ENCODE measurements at regions not wholly inside any gene's neighbourhood (a gene's known extent, or its start where the extent isn't known, plus 50 kb on each side); places are given as distances from the start of the nearest gene placed in this dataset.

- ATAC-seq: no peak
- Histone ChIP-seq H3K4me2 (ENCODE audit: insufficient read depth, low read length) (no peak overlapping the region), H3K36me3 (ENCODE audit: control insufficient read depth, insufficient read depth, low read length) (no peaks in the 10 kb centered on the region), H3K79me2 (ENCODE audit: control insufficient read depth, insufficient read depth, low read length) (no peaks in the 10 kb centered on the region), H3K9ac (ENCODE audit: insufficient read depth in 1 of 2, low read depth in 2 of 2, low read length in 2 of 2) (no peak overlapping the region), H3K27ac (ENCODE audit: extremely low read depth, low read depth, low read length) (no peak overlapping the region), H4K20me1 (replicated peaks; ENCODE audit: control insufficient read depth, insufficient read depth, low read length) (no peaks in the 10 kb centered on the region), H3K9me1 (ENCODE audit: control insufficient read depth, insufficient read depth, low read length) (no peaks in the 10 kb centered on the region), H2AFZ (ENCODE audit: low read depth, low read length) (no peak overlapping the region), H3K4me1 (replicated peaks in 1 of 2; ENCODE audit: control insufficient read depth in 2 of 2, insufficient read depth in 2 of 2, low read length in 2 of 2) (no peaks in the 10 kb centered on the region), H3K27me3 (ENCODE audit: control insufficient read depth in 2 of 2, insufficient read depth in 2 of 2, low read length in 2 of 2) (no peaks in the 10 kb centered on the region), H3K9me3 (replicated peaks; ENCODE audit: control insufficient read depth, insufficient read depth, low read depth, low read length) (no peaks in the 10 kb centered on the region), H3K4me3 (no peak overlapping the region)
- intact Hi-C loops (cut with micrococcal nuclease): no loop called here
- POLR2A ChIA-PET: no interaction called here
- no TSS peak for BruUV-seq (replicated peaks)
- CTCF ChIA-PET (ENCODE audit: low intra/inter-chr PET ratio): no interaction called here
- in situ Hi-C loops (cut with MboI): no loop called here
- no peak for DNase-seq (ENCODE audit: extremely low read depth in 1 of 4, low spot score in 3 of 4)
- no peak for FAIRE-seq
- 0% methylated on average over 6 of the region's 6 CpGs for WGBS (ENCODE audit: insufficient coverage, low coverage, missing lambda C conversion rate)
- TF ChIP-seq HDAC2 (IDR thresholded peaks at IDR 0.05) (no peak), MEF2A (IDR thresholded peaks at IDR 0.05; ENCODE audit: control insufficient read depth, low read depth, low read length) (no peak), NCOA4 (IDR thresholded peaks at IDR 0.05; ENCODE audit: partially characterized antibody) (no peak), GABPB2 (CRISPR knock-in tag; conservative IDR thresholded peaks at IDR 0.05) (no peak), HIVEP1 (CRISPR knock-in tag; IDR thresholded peaks at IDR 0.05) (no peak), CBFA2T2 (conservative IDR thresholded peaks at IDR 0.05) (no peak), SRSF7 (optimal IDR thresholded peaks at IDR 0.05; ENCODE audit: low read depth, low read length) (no peak), KLF13 (tag; IDR thresholded peaks at IDR 0.05; ENCODE audit: borderline replicate concordance, low read depth) (no peak), ZNF12 (CRISPR knock-in tag; IDR thresholded peaks at IDR 0.05) (no peak), PHF21A (IDR thresholded peaks at IDR 0.05; ENCODE audit: borderline replicate concordance, low read depth) (no peak), TEAD2 (tag; IDR thresholded peaks at IDR 0.05) (no peak), ZNF398 (CRISPR knock-in tag; IDR thresholded peaks at IDR 0.05) (no peak)
These were observed 257.5 kb upstream of the NCKAP5 start for GRCh38 chr2:133825778-133826177.
